ENCODE measurements at regions not wholly inside any gene's neighbourhood (a gene's known extent, or its start where the extent isn't known, plus 50 kb on each side); places are given as distances from the start of the nearest gene placed in this dataset.
"Not testable (repeated sequence)": the region's sequence is repeated elsewhere in the genome, so short reads cannot be mapped to it uniquely, and the experiment has no call there.

GRCh38 chr10:14439451-14440259 lies 108.9 kb upstream of the FRMD4A start:
- no peak for DNase-seq
- no peaks in the 10 kb centered on the region for H3K27me3 ChIP-seq
- H3K9me3 ChIP-seq (replicated peaks), result no peaks in the 10 kb centered on the region
- no peaks in the 10 kb centered on the region for H3K4me1 ChIP-seq
- H3K36me3 ChIP-seq, result no peaks in the 10 kb centered on the region
- H3K4me3 ChIP-seq, result no peak overlapping the region
- no peak overlapping the region for H3K27ac ChIP-seq

- Histone ChIP-seq H3K4me1 (no peaks in the 10 kb centered on the region), H3K36me3 (no peaks in the 10 kb centered on the region), H3K27me3 (no peaks in the 10 kb centered on the region), H3K27ac (no peak overlapping the region), H3K4me3 (no peak overlapping the region), H3K9me3 (replicated peaks) (no peaks in the 10 kb centered on the region)
- DNase-seq, result no peak
These were observed 107.9 kb upstream of the FRMD4A start for GRCh38 chr10:14438576-14438975.

GRCh38 chr10:14438057-14438456 lies 107.3 kb upstream of the FRMD4A start:
- no peaks in the 10 kb centered on the region for H3K9me3 ChIP-seq (replicated peaks)
- no peaks in the 10 kb centered on the region for H3K27me3 ChIP-seq
- DNase-seq, result no peak
- H3K4me1 ChIP-seq, result no peaks in the 10 kb centered on the region
- H3K4me3 ChIP-seq, result no peak overlapping the region
- H3K27ac ChIP-seq, result no peak overlapping the region
- H3K36me3 ChIP-seq, result no peaks in the 10 kb centered on the region

GRCh38 chr10:14435976-14436632 lies 105.4 kb upstream of the FRMD4A start:
- Histone ChIP-seq H3K36me3 (no peaks in the 10 kb centered on the region), H3K27ac (no peak overlapping the region), H3K4me3 (no peak overlapping the region), H3K4me1 (no peaks in the 10 kb centered on the region), H3K9me3 (replicated peaks) (no peaks in the 10 kb centered on the region), H3K27me3 (no peaks in the 10 kb centered on the region)
- DNase-seq, result no peak

GRCh38 chr10:14433147-14433546 lies 102.4 kb upstream of the FRMD4A start:
- no peaks in the 10 kb centered on the region for H3K9me3 ChIP-seq (replicated peaks)

GRCh38 chr10:14431868-14432267 lies 101.1 kb upstream of the FRMD4A start:
- H3K27ac ChIP-seq, result no peak overlapping the region
- H3K27me3 ChIP-seq, result no peaks in the 10 kb centered on the region
- no peak overlapping the region for H3K4me3 ChIP-seq
- H3K4me1 ChIP-seq, result no peaks in the 10 kb centered on the region
- no peak for DNase-seq
- no peaks in the 10 kb centered on the region for H3K9me3 ChIP-seq (replicated peaks)
- no peaks in the 10 kb centered on the region for H3K36me3 ChIP-seq

More at GRCh38 chr10:14433147-14433546, 102.4 kb upstream of the FRMD4A start:
- Histone ChIP-seq H3K27ac (no peak overlapping the region), H3K27me3 (no peaks in the 10 kb centered on the region), H3K4me1 (no peaks in the 10 kb centered on the region), H3K36me3 (no peaks in the 10 kb centered on the region), H3K4me3 (no peak overlapping the region)
- no peak for DNase-seq

GRCh38 chr10:14429043-14429700 lies 98.4 kb upstream of the FRMD4A start:
- H3K4me3 ChIP-seq, result no peak overlapping the region
- no peak for DNase-seq
- H3K36me3 ChIP-seq, result no peaks in the 10 kb centered on the region
- H3K27me3 ChIP-seq, result no peaks in the 10 kb centered on the region
- no peaks in the 10 kb centered on the region for H3K9me3 ChIP-seq (replicated peaks)
- H3K27ac ChIP-seq, result no peak overlapping the region
- no peaks in the 10 kb centered on the region for H3K4me1 ChIP-seq

- no peak overlapping the region for H3K4me3 ChIP-seq
- no peaks in the 10 kb centered on the region for H3K36me3 ChIP-seq
- no peak for DNase-seq
- no peak overlapping the region for H3K27ac ChIP-seq
- no peaks in the 10 kb centered on the region for H3K9me3 ChIP-seq (replicated peaks)
- H3K4me1 ChIP-seq, result no peaks in the 10 kb centered on the region
- no peaks in the 10 kb centered on the region for H3K27me3 ChIP-seq
These were observed 94.3 kb upstream of the FRMD4A start for GRCh38 chr10:14425034-14425433.

GRCh38 chr10:14423111-14423744 lies 92.5 kb upstream of the FRMD4A start:
- no peak for DNase-seq
- no peaks in the 10 kb centered on the region for H3K9me3 ChIP-seq (replicated peaks)
- H3K27me3 ChIP-seq, result no peaks in the 10 kb centered on the region
- H3K36me3 ChIP-seq, result no peaks in the 10 kb centered on the region
- H3K27ac ChIP-seq, result no peak overlapping the region
- H3K4me1 ChIP-seq, result no peaks in the 10 kb centered on the region
- no peak overlapping the region for H3K4me3 ChIP-seq

- DNase-seq, result no peak
- H3K27ac ChIP-seq, result no peak overlapping the region
These were observed 91.7 kb upstream of the FRMD4A start for GRCh38 chr10:14422431-14422830.

GRCh38 chr10:14421941-14422340 lies 91.2 kb upstream of the FRMD4A start:
- no peaks in the 10 kb centered on the region for H3K27me3 ChIP-seq
- H3K9me3 ChIP-seq (replicated peaks), result no peaks in the 10 kb centered on the region
- no peaks in the 10 kb centered on the region for H3K36me3 ChIP-seq
- no peaks in the 10 kb centered on the region for H3K4me1 ChIP-seq
- H3K4me3 ChIP-seq, result no peak overlapping the region
- no peak for DNase-seq
- H3K27ac ChIP-seq, result no peak overlapping the region

More at GRCh38 chr10:14422431-14422830, 91.7 kb upstream of the FRMD4A start:
- H3K36me3 ChIP-seq, result no peaks in the 10 kb centered on the region
- H3K4me1 ChIP-seq, result no peaks in the 10 kb centered on the region
- no peak overlapping the region for H3K4me3 ChIP-seq
- H3K9me3 ChIP-seq (replicated peaks), result no peaks in the 10 kb centered on the region
- H3K27me3 ChIP-seq, result no peaks in the 10 kb centered on the region

GRCh38 chr10:14417336-14417735 lies 86.6 kb upstream of the FRMD4A start:
- not testable (repeated sequence) for DNase-seq; H3K9me3 ChIP-seq (replicated peaks); H3K27ac ChIP-seq; H3K36me3 ChIP-seq; H3K27me3 ChIP-seq; H3K4me3 ChIP-seq; H3K4me1 ChIP-seq

GRCh38 chr10:14416308-14416700 lies 85.6 kb upstream of the FRMD4A start:
- no peak for DNase-seq
- no peaks in the 10 kb centered on the region for H3K9me3 ChIP-seq (replicated peaks)
- H3K4me3 ChIP-seq, result no peak overlapping the region
- H3K27ac ChIP-seq, result no peak overlapping the region
- H3K27me3 ChIP-seq, result no peaks in the 10 kb centered on the region
- H3K4me1 ChIP-seq, result no peaks in the 10 kb centered on the region
- H3K36me3 ChIP-seq, result no peaks in the 10 kb centered on the region

GRCh38 chr10:14415676-14416307 lies 85.1 kb upstream of the FRMD4A start:
- no peaks in the 10 kb centered on the region for H3K4me1 ChIP-seq
- DNase-seq, result no peak
- no peak overlapping the region for H3K27ac ChIP-seq
- H3K27me3 ChIP-seq, result no peaks in the 10 kb centered on the region
- no peaks in the 10 kb centered on the region for H3K9me3 ChIP-seq (replicated peaks)
- no peaks in the 10 kb centered on the region for H3K36me3 ChIP-seq
- H3K4me3 ChIP-seq, result no peak overlapping the region
